Activated naive CD8-positive, alpha-beta T cell treated with anti-CD3 and anti-CD28 coated beads, Interleukin-2, amount 10 ng/mL, durations not matched to agents 7 days and 5 days (primary cell): ENCODE measurements at regions not wholly inside any gene's neighbourhood (a gene's known extent, or its start where the extent isn't known, plus 50 kb on each side); places are given as distances from the start of the nearest gene placed in this dataset.

Experiments used
- ATAC-seq: fragments of 150-1000 bp; cut with Tn5 transposase; one replicate; pipeline ENCODE4 v1.10.0; 2021; ENCODE audit warnings: low read depth, moderate library complexity
- POLR2A ChIA-PET: fragments of 350-600 bp; sonication (Branson Sonifier 250); formaldehyde crosslinking; loops from one replicate; lab custom pipeline; 2021; ENCODE audit warnings: antibody characterized with exemption; lab: Charles Lee
- DNase-seq: peaks from one replicate; pipeline ENCODE4 v3.0.0; 2021
- H3K27ac Mint-ChIP-seq: one replicate; pipeline ENCODE4 v1.8.0; 2022; ENCODE audit warnings: mild to moderate bottlenecking, mixed read lengths
- H3K27me3 Mint-ChIP-seq: one replicate; pipeline ENCODE4 v1.8.0; 2022; ENCODE audit warnings: mild to moderate bottlenecking, moderate library complexity, mixed read lengths
- H3K36me3 Mint-ChIP-seq: one replicate; pipeline ENCODE4 v1.8.0; 2021; ENCODE audit warnings: mild to moderate bottlenecking, mixed read lengths
- H3K4me1 Mint-ChIP-seq: one replicate; pipeline ENCODE4 v1.8.0; 2021; ENCODE audit warnings: mixed read lengths
- H3K4me3 Mint-ChIP-seq: one replicate; pipeline ENCODE4 v1.8.0; 2022; ENCODE audit warnings: mild to moderate bottlenecking, moderate library complexity, mixed read lengths
- H3K9me3 Mint-ChIP-seq: one replicate; pipeline ENCODE4 v1.8.0; 2021; ENCODE audit warnings: mixed read lengths

GRCh38 chr2:105989070-105989469 is 205.0 kb downstream of the UXS1 start:
- no peaks in the 10 kb centered on the region for H3K27me3 Mint-ChIP-seq
- H3K27ac Mint-ChIP-seq = no peak overlapping the region
- POLR2A ChIA-PET = no interaction called here
- no peak overlapping the region for H3K4me3 Mint-ChIP-seq
- peaks cover 34% of the 10 kb centered on the region for H3K36me3 Mint-ChIP-seq
- peaks cover 28% of the 10 kb centered on the region for H3K4me1 Mint-ChIP-seq
- peaks cover 39% of the 10 kb centered on the region for H3K9me3 Mint-ChIP-seq
- ATAC-seq = no peak
- DNase-seq = no peak

GRCh38 chr2:105977807-105978206 is 216.3 kb downstream of the UXS1 start:
- POLR2A ChIA-PET = no interaction called here

GRCh38 chr2:105977212-105977611 is 216.9 kb downstream of the UXS1 start:
- H3K4me3 Mint-ChIP-seq = no peak overlapping the region

More at GRCh38 chr2:105977807-105978206, 216.3 kb downstream of the UXS1 start:
- Mint-ChIP-seq H3K27me3 (no peaks in the 10 kb centered on the region), H3K9me3 (peaks cover 17% of the 10 kb centered on the region), H3K27ac (no peak overlapping the region), H3K4me3 (no peak overlapping the region), H3K4me1 (peaks cover 8% of the 10 kb centered on the region), H3K36me3 (peaks cover 8% of the 10 kb centered on the region)
- no peak for ATAC-seq
- DNase-seq = no peak

GRCh38 chr2:105974812-105975211 is 219.3 kb downstream of the UXS1 start:
- peaks cover 15% of the 10 kb centered on the region for H3K9me3 Mint-ChIP-seq
- ATAC-seq (no peak), DNase-seq (no peak)
- H3K27ac Mint-ChIP-seq = no peak overlapping the region
- H3K4me3 Mint-ChIP-seq = no peak overlapping the region
- H3K36me3 Mint-ChIP-seq = peaks cover 8% of the 10 kb centered on the region
- peaks cover 14% of the 10 kb centered on the region for H3K4me1 Mint-ChIP-seq
- no peaks in the 10 kb centered on the region for H3K27me3 Mint-ChIP-seq
- POLR2A ChIA-PET = no interaction called here

More at GRCh38 chr2:105977212-105977611, 216.9 kb downstream of the UXS1 start:
- no peak for DNase-seq
- peaks cover 8% of the 10 kb centered on the region for H3K36me3 Mint-ChIP-seq
- peaks cover 8% of the 10 kb centered on the region for H3K4me1 Mint-ChIP-seq
- POLR2A ChIA-PET = no interaction called here
- H3K9me3 Mint-ChIP-seq = peaks cover 17% of the 10 kb centered on the region
- H3K27me3 Mint-ChIP-seq = no peaks in the 10 kb centered on the region
- ATAC-seq = no peak
- no peak overlapping the region for H3K27ac Mint-ChIP-seq

- H3K27me3 Mint-ChIP-seq = no peaks in the 10 kb centered on the region
- peaks cover 14% of the 10 kb centered on the region for H3K4me1 Mint-ChIP-seq
- H3K4me3 Mint-ChIP-seq = no peak overlapping the region
- POLR2A ChIA-PET = no interaction called here
- ATAC-seq = no peak
- H3K9me3 Mint-ChIP-seq = peaks cover 10% of the 10 kb centered on the region
- no peak for DNase-seq
- H3K36me3 Mint-ChIP-seq = peaks cover 8% of the 10 kb centered on the region
- no peak overlapping the region for H3K27ac Mint-ChIP-seq
Measured at GRCh38 chr2:105972927-105973326, 221.2 kb downstream of the UXS1 start.

DNA sequence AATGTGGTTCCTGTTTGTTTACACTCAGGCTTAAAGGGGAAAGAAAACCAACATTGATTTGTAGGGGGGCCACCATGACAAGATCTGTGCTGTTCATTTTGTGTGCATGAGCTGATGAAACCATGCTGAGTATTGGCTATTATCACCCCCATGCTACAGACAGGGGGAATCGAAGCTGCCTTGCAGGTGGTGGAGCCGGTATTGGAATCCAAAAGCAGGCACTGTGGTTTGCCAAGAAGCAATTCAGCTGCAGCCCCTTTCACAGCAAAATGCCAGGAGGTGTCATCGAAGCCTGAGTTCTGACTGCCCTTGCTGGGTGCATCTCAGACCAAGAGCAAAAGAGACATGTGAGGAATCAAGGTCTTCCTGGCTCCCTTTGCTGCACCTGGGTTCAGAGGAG is 221.9 kb downstream of the UXS1 start:
- Mint-ChIP-seq H3K9me3 (peaks cover 5% of the 10 kb centered on the region), H3K27ac (no peak overlapping the region), H3K27me3 (no peaks in the 10 kb centered on the region), H3K4me3 (no peak overlapping the region), H3K36me3 (peaks cover 3% of the 10 kb centered on the region), H3K4me1 (peaks cover 13% of the 10 kb centered on the region)
- DNase-seq (no peak), ATAC-seq (no peak)
- POLR2A ChIA-PET = no interaction called here

DNA sequence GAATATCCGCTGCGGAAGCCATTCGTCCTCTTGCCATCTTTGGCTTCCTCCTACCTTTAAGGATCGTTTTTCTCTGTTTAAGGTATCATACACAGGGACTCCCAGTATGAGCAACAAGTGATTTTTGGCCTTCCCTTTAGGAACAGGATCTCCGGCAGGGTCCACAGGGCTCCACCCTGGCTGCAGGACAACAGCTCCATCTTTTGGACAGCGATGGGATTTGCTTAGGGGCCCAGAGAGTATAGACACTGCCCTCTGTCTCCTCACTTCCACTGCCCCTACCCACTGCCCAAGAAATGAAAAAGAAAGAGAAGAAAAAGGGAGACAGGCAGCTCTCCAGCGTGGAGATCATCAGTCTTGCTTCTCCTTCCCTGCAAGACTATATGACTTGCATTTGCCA is 224.5 kb downstream of the UXS1 start:
- Mint-ChIP-seq H3K4me1 (peaks cover 7% of the 10 kb centered on the region), H3K36me3 (no peaks in the 10 kb centered on the region), H3K4me3 (no peak overlapping the region), H3K27ac (no peak overlapping the region), H3K27me3 (no peaks in the 10 kb centered on the region), H3K9me3 (peaks cover 2% of the 10 kb centered on the region)
- ATAC-seq = no peak
- POLR2A ChIA-PET = no interaction called here
- no peak for DNase-seq

GRCh38 chr2:105962221-105962620 is 217.5 kb downstream of the NCK2 start:
- POLR2A ChIA-PET = no interaction called here
- Mint-ChIP-seq H3K4me3 (no peak overlapping the region), H3K27me3 (no peaks in the 10 kb centered on the region), H3K4me1 (no peaks in the 10 kb centered on the region), H3K27ac (no peak overlapping the region), H3K9me3 (peaks cover 3% of the 10 kb centered on the region), H3K36me3 (no peaks in the 10 kb centered on the region)
- no peak for DNase-seq
- no peak for ATAC-seq

DNA sequence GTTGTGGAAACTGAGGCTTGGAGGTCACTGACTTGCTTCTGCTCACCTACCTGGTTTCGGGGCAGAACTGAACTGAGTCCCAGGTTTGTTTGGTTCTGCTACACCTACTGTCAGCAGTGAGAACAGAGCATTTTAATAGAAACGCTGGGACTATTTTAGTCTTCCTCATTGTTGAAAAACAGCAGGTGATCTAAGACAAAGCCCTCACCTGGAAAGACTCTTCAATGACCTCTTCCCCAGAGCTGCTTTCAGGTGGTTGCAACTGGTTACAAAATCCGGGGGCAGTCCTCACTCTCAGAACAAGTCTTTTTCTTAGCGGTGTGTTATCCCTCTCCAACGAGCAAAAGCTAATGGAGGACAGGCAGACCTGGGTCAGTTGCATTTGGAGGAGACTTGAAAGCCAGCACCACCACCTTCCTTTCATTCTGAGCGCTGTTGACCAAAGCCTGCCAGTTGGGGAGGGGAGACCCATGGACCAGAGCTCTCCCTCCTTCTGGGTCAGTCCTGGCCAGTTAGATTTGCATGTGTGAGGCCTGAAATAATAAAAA is 217.0 kb downstream of the NCK2 start:
- no peak overlapping the region for H3K27ac Mint-ChIP-seq
- H3K36me3 Mint-ChIP-seq = no peaks in the 10 kb centered on the region
- H3K4me1 Mint-ChIP-seq = no peaks in the 10 kb centered on the region
- POLR2A ChIA-PET = no interaction called here
- H3K27me3 Mint-ChIP-seq = no peaks in the 10 kb centered on the region
- no peak for ATAC-seq
- H3K4me3 Mint-ChIP-seq = no peak overlapping the region
- DNase-seq = no peak
- H3K9me3 Mint-ChIP-seq = peaks cover 3% of the 10 kb centered on the region

DNA sequence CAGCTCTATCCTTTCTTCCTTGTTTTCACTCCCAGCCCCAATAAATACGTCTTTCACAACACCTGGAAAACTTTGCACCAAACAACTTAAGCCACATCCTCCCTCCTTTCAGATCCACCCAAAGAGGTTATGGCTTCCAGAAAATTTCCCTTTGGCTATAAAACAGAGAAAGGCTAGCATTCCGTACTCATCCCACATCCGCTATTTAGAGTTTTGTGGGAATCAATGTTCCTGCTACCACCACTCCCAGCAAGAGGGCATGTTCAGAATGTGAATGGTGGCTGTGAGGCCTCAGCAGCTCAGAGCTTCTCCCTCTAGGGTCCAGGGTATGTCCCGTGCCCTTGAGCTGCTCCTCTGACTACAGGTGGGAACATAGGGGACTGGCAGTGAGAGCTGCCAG is 214.6 kb downstream of the NCK2 start:
- Mint-ChIP-seq H3K4me3 (no peak overlapping the region), H3K27ac (no peak overlapping the region), H3K36me3 (no peaks in the 10 kb centered on the region), H3K27me3 (no peaks in the 10 kb centered on the region), H3K9me3 (peaks cover 3% of the 10 kb centered on the region), H3K4me1 (peaks cover 6% of the 10 kb centered on the region)
- POLR2A ChIA-PET = interaction anchor here (0.6 kb wide), 1 partner anchor 256 kb away, joined by 3 read pairs; no protein-coding TSS in a partner anchor
- no peak for DNase-seq
- ATAC-seq = no peak

DNA sequence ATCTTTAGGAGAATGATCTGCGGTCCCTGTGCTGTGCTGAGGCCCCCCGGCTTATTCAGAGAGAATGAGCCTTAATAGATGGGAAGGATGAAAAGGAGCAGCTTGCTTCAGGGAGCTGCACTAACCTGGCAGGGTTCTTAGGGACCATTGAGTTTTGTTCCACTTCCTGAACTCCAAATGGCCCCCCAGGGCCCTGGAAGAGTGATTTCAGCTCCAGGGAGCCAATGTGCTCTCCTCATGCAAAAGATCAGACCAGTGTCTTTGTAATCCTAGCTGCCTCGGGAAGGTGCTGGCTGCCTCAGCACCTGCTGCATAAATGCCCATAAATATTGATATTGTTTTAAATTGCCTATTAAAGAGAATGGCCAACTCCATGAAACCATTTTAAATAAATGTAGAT is 210.2 kb downstream of the NCK2 start:
- no peak overlapping the region for H3K27ac Mint-ChIP-seq
- no peak for DNase-seq
- peaks cover 29% of the 10 kb centered on the region for H3K4me1 Mint-ChIP-seq
- peaks cover 2% of the 10 kb centered on the region for H3K9me3 Mint-ChIP-seq
- H3K27me3 Mint-ChIP-seq = no peaks in the 10 kb centered on the region
- no peak overlapping the region for H3K4me3 Mint-ChIP-seq
- no peak for ATAC-seq
- POLR2A ChIA-PET = no interaction called here
- no peaks in the 10 kb centered on the region for H3K36me3 Mint-ChIP-seq

GRCh38 chr2:105953942-105954341 is 209.2 kb downstream of the NCK2 start:
- Mint-ChIP-seq H3K4me1 (peaks cover 32% of the 10 kb centered on the region), H3K4me3 (no peak overlapping the region), H3K27me3 (no peaks in the 10 kb centered on the region), H3K36me3 (no peaks in the 10 kb centered on the region), H3K9me3 (peaks cover 2% of the 10 kb centered on the region), H3K27ac (peak overlapping the region; percentile 12)
- POLR2A ChIA-PET = no interaction called here
- ATAC-seq = no peak
- no peak for DNase-seq

DNA sequence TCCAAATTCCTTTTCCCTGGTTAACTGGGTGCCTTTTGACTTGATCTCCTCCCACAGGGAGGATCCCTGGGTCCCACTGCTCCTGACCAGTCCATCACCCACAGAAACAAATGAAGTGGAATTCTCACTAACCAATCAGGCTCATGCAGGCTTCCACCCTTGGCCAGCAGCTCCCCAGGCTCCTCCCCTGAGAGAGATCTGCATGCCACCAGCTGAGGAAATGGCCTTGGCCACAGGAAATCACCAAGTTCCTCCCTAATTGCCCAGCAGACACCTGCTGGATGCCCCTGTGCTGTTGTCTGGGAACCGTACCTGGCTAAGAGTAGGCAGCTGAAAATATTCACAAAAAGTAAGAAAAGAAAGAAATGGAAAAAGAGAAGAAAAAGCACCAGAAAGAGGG is 207.4 kb downstream of the NCK2 start:
- no peaks in the 10 kb centered on the region for H3K36me3 Mint-ChIP-seq
- H3K4me1 Mint-ChIP-seq = peaks cover 32% of the 10 kb centered on the region
- POLR2A ChIA-PET = interaction anchor here (1.3 kb wide), 1 partner anchor 143 kb away, joined by 3 read pairs; no protein-coding TSS in a partner anchor
- H3K9me3 Mint-ChIP-seq = no peaks in the 10 kb centered on the region
- H3K27ac Mint-ChIP-seq = peak overlapping the region; percentile 1
- no peak for DNase-seq
- H3K4me3 Mint-ChIP-seq = peak overlapping the region; percentile 6
- peaks cover 2% of the 10 kb centered on the region for H3K27me3 Mint-ChIP-seq
- ATAC-seq = no peak

DNA sequence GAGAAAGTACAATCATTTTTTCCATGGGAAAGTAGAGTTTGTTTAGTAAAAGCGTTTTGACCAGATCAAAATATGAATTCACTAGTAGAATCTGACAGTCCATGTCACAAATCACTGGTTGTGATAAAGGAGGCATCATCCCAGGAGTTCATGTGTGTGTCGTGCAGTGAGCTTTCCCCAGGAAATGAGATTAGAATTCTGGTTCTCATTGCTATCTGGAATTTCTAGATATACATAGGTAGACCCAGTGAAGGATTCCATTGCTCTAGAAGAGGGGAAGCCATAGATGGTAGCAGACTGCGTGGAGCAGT is 206.6 kb downstream of the NCK2 start:
- Mint-ChIP-seq H3K36me3 (no peaks in the 10 kb centered on the region), H3K9me3 (no peaks in the 10 kb centered on the region), H3K4me3 (no peak overlapping the region), H3K27ac (no peak overlapping the region), H3K4me1 (peaks cover 32% of the 10 kb centered on the region), H3K27me3 (peaks cover 2% of the 10 kb centered on the region)
- ATAC-seq = no peak
- POLR2A ChIA-PET = no interaction called here
- no peak for DNase-seq
